ENCODE measurements at regions not wholly inside any gene's neighbourhood (a gene's known extent, or its start where the extent isn't known, plus 50 kb on each side); places are given as distances from the start of the nearest gene placed in this dataset.

DNA sequence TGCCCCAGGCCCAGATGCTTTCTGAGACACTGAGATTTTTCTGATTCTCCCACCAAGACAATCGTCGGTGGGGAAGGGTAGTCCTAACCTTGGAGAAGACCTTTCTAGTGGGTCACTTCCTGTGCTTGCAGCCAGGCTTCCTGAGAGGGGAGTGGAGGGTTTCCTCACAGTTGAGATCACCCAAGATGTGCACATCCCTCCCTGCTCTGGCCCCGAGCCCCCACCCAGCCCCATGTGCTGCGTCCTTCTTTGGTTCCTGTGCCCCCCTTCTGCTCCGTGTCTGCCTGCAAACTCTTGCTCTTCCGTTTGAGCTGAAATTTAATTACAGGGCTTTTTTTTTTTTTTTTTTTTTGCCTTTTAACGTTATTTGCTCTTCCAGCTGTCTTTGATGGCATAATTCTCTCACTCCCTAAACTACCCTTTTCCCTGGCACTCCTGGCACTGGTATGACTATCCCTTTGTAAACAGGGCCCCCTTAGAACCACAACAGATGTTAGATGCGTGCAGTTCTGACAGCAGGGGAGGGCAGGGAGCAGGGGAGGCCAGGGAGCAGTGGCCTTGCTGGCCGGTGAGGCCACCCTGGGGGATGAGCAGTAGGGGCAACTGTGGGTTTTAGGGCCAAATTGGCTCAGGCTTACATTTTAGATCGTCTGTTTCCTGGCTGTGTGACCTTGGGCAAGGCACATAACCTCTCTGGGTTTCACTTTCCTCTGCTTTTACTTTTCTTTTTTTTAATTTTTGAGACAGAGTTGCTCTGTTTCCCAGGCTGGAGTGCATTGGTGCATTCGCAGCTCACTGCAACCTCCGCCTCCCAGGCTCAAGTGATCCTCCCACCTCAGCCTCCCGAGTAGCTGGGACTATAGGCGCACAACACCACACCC, 144.5 kb downstream of the PHETA1 start:
- no peaks in the 10 kb centered on the region for H3K4me1 ChIP-seq (ENCODE audit: control insufficient read depth in 1 of 2, insufficient read depth in 2 of 2, low read length in 2 of 2)
- H3K27ac ChIP-seq (ENCODE audit: low read depth, low read length) = no peak overlapping the region
- no peaks in the 10 kb centered on the region for H3K27me3 ChIP-seq (ENCODE audit: control insufficient read depth in 1 of 2, insufficient read depth in 2 of 2, low read length in 2 of 2)
- no peak overlapping the region for H3K4me3 ChIP-seq (ENCODE audit: low read depth in 1 of 2, low read length in 2 of 2)
- H3K9me3 ChIP-seq (ENCODE audit: control insufficient read depth in 1 of 2, low read length in 2 of 2) = no peaks in the 10 kb centered on the region
- H3K36me3 ChIP-seq (ENCODE audit: control insufficient read depth in 1 of 2, insufficient read depth in 2 of 2, low read length in 2 of 2) = no peaks in the 10 kb centered on the region
- H3K9ac ChIP-seq (ENCODE audit: low read depth in 1 of 2, low read length in 2 of 2) = no peak overlapping the region

DNA sequence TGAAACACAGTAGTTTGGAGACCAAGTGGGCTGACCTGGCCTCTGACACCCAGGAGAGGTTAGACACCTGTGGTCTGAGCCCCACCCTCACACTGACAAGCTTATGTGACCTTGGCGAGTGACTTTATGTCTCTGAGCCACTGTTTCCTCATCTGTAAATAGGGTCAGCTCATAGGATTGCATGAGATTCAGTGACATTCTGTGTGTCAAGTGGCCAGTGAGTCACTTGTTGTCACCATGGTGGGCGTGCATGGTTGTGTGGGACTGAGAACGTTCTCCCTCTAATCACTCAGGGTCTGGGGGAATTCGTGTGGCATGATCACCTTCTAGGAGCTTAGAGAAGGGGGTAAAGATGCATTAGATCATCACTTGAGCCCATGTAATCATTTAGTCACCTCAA, 146.4 kb downstream of the PHETA1 start:
- no peaks in the 10 kb centered on the region for H3K36me3 ChIP-seq (ENCODE audit: control insufficient read depth in 1 of 2, insufficient read depth in 2 of 2, low read length in 2 of 2)

GRCh38 chr12:111222027-111222414, 146.9 kb downstream of the PHETA1 start:
- no peaks in the 10 kb centered on the region for H3K27me3 ChIP-seq (ENCODE audit: control insufficient read depth in 1 of 2, insufficient read depth in 2 of 2, low read length in 2 of 2)
- H3K4me1 ChIP-seq (ENCODE audit: control insufficient read depth in 1 of 2, insufficient read depth in 2 of 2, low read length in 2 of 2) = no peaks in the 10 kb centered on the region
- H3K9me3 ChIP-seq (ENCODE audit: control insufficient read depth in 1 of 2, low read length in 2 of 2) = no peaks in the 10 kb centered on the region
- H3K27ac ChIP-seq (ENCODE audit: low read depth, low read length) = no peak overlapping the region
- H3K4me3 ChIP-seq (ENCODE audit: low read depth in 1 of 2, low read length in 2 of 2) = no peak overlapping the region
- no peaks in the 10 kb centered on the region for H3K36me3 ChIP-seq (ENCODE audit: control insufficient read depth in 1 of 2, insufficient read depth in 2 of 2, low read length in 2 of 2)
- H3K9ac ChIP-seq (ENCODE audit: low read depth in 1 of 2, low read length in 2 of 2) = no peak overlapping the region

More for the DNA sequence above, 146.4 kb downstream of the PHETA1 start:
- H3K4me3 ChIP-seq (ENCODE audit: low read depth in 1 of 2, low read length in 2 of 2) = no peak overlapping the region
- H3K9me3 ChIP-seq (ENCODE audit: control insufficient read depth in 1 of 2, low read length in 2 of 2) = no peaks in the 10 kb centered on the region
- H3K27me3 ChIP-seq (ENCODE audit: control insufficient read depth in 1 of 2, insufficient read depth in 2 of 2, low read length in 2 of 2) = no peaks in the 10 kb centered on the region
- H3K4me1 ChIP-seq (ENCODE audit: control insufficient read depth in 1 of 2, insufficient read depth in 2 of 2, low read length in 2 of 2) = no peaks in the 10 kb centered on the region
- no peak overlapping the region for H3K9ac ChIP-seq (ENCODE audit: low read depth in 1 of 2, low read length in 2 of 2)
- H3K27ac ChIP-seq (ENCODE audit: low read depth, low read length) = no peak overlapping the region

DNA sequence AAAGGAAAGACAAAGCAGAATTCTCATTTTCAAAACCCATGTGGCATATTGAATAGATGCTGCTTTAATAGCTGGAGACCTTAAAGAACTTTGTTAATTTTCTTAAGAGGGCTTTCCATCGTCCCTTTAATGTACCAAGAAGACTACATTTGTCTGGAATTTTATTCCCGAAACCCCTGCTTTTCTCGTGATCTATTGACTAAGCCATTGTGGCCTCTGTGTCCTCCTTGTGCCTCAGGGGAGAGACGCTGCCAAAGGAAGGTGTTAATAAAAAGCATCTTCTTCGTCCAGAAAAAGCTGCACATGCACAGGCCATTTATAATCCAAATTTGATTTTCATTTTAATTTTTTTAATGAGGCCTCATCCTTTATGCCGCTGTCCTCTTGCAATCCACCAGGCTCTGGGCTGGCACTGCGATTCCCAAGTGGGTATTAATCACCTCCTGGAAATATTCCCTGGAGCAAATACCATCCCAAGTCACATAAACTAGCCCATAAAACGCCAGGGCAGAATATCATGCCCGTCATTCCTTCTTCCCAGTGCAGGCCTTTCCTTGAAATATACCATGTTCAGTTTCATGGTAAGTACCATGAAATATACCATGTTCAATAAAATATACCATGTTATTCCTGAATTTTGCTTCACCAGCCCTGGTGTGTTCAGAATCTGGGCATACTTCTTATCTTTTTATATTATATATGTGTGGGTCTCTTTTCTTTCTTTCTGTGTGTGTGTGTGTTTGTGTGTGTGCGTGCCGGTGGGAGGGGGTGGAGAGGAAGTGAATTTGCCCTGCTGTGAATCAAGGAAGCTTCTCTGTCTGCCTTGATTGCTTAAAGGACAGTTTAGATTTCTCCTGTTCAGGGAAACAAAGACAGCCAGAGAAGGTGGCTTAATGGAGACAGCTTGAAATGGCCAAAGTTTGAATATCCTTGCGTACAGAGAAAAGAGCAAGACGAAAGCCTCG, 147.6 kb downstream of the PHETA1 start:
- Histone ChIP-seq H3K36me3 (ENCODE audit: control insufficient read depth in 1 of 2, insufficient read depth in 2 of 2, low read length in 2 of 2) (no peaks in the 10 kb centered on the region), H3K4me3 (ENCODE audit: low read depth in 1 of 2, low read length in 2 of 2) (no peak overlapping the region), H3K27ac (ENCODE audit: low read depth, low read length) (no peak overlapping the region), H3K4me1 (ENCODE audit: control insufficient read depth in 1 of 2, insufficient read depth in 2 of 2, low read length in 2 of 2) (no peaks in the 10 kb centered on the region), H3K9ac (ENCODE audit: low read depth in 1 of 2, low read length in 2 of 2) (no peak overlapping the region), H3K27me3 (ENCODE audit: control insufficient read depth in 1 of 2, insufficient read depth in 2 of 2, low read length in 2 of 2) (no peaks in the 10 kb centered on the region), H3K9me3 (ENCODE audit: control insufficient read depth in 1 of 2, low read length in 2 of 2) (no peaks in the 10 kb centered on the region)

DNA sequence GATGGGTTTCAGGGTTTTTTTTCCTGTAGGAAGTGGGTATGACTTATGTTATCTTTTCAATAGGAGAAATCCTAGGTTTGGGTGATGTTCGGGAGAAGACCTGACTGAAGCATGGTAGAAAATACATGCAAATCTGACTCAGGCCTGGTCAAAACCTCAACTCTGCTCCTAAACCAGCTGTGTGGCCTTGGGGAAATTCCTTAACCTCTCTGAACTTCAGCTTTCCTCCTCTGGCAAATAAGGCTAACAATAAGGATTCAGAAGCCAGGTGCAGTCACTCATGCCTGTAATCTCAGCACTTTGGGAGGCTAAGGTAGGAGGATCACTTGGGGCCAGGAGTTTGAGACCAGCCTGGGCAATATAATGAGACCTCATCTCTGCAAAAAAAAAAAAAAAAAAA, 148.5 kb downstream of the PHETA1 start:
- no peak overlapping the region for H3K9ac ChIP-seq (ENCODE audit: low read depth in 1 of 2, low read length in 2 of 2)
- H3K9me3 ChIP-seq (ENCODE audit: control insufficient read depth in 1 of 2, low read length in 2 of 2) = no peaks in the 10 kb centered on the region
- no peaks in the 10 kb centered on the region for H3K4me1 ChIP-seq (ENCODE audit: control insufficient read depth in 1 of 2, insufficient read depth in 2 of 2, low read length in 2 of 2)
- H3K27me3 ChIP-seq (ENCODE audit: control insufficient read depth in 1 of 2, insufficient read depth in 2 of 2, low read length in 2 of 2) = no peaks in the 10 kb centered on the region
- H3K27ac ChIP-seq (ENCODE audit: low read depth, low read length) = no peak overlapping the region
- no peaks in the 10 kb centered on the region for H3K36me3 ChIP-seq (ENCODE audit: control insufficient read depth in 1 of 2, insufficient read depth in 2 of 2, low read length in 2 of 2)
- H3K4me3 ChIP-seq (ENCODE audit: low read depth in 1 of 2, low read length in 2 of 2) = no peak overlapping the region

DNA sequence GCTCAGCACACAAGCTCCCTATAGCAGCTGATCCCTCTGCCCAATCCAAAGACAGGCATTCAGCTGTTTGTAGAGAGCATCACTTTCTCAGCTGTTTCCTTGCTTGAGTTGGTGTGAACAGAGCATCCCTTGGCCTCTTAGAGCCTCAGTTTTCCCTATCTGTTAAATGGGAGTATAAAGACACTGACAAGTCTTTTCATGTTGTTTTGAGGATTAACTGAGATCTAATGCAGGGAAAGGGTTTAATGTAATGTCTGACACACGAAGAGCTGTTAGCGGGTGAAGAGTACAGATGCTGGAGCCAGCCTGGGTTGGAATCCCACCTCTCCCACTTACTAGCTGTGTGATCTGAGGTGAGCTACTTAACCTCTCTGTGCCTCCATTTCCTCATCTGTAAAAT, 149.5 kb downstream of the PHETA1 start:
- Histone ChIP-seq H3K4me3 (ENCODE audit: low read depth in 1 of 2, low read length in 2 of 2) (no peak overlapping the region), H3K27me3 (ENCODE audit: control insufficient read depth in 1 of 2, insufficient read depth in 2 of 2, low read length in 2 of 2) (peaks cover 0 to 2% of the 10 kb centered on the region in 2 donors), H3K9ac (ENCODE audit: low read depth in 1 of 2, low read length in 2 of 2) (no peak overlapping the region), H3K9me3 (ENCODE audit: control insufficient read depth in 1 of 2, low read length in 2 of 2) (no peaks in the 10 kb centered on the region), H3K27ac (ENCODE audit: low read depth, low read length) (no peak overlapping the region), H3K4me1 (ENCODE audit: control insufficient read depth in 1 of 2, insufficient read depth in 2 of 2, low read length in 2 of 2) (no peaks in the 10 kb centered on the region), H3K36me3 (ENCODE audit: control insufficient read depth in 1 of 2, insufficient read depth in 2 of 2, low read length in 2 of 2) (no peaks in the 10 kb centered on the region)

DNA sequence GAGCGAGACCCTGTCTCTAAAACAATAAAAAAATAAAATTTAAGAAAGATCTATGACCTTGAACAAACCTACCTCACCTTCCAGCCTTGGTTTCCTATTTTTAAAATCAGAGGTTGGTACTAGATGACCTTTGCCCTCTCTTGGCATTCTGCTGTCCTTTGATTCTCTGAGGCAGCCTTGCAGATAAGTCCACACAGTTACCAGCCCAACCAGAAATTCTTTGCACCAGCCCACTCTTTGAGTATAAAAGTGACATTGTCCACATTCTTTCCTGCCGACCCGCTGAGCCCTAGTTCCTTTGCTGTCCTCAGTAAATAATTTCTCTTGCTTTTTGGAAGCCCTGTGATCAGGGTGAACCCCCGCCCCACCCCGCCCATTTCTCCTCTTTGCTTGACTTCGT, 150.4 kb downstream of the PHETA1 start:
- Histone ChIP-seq H3K4me3 (ENCODE audit: low read depth in 1 of 2, low read length in 2 of 2) (no peak overlapping the region), H3K9me3 (ENCODE audit: control insufficient read depth in 1 of 2, low read length in 2 of 2) (no peaks in the 10 kb centered on the region), H3K27ac (ENCODE audit: low read depth, low read length) (no peak overlapping the region), H3K4me1 (ENCODE audit: control insufficient read depth in 1 of 2, insufficient read depth in 2 of 2, low read length in 2 of 2) (no peaks in the 10 kb centered on the region), H3K9ac (ENCODE audit: low read depth in 1 of 2, low read length in 2 of 2) (no peak overlapping the region), H3K27me3 (ENCODE audit: control insufficient read depth in 1 of 2, insufficient read depth in 2 of 2, low read length in 2 of 2) (peaks cover 0 to 2% of the 10 kb centered on the region in 2 donors), H3K36me3 (ENCODE audit: control insufficient read depth in 1 of 2, insufficient read depth in 2 of 2, low read length in 2 of 2) (no peaks in the 10 kb centered on the region)

DNA sequence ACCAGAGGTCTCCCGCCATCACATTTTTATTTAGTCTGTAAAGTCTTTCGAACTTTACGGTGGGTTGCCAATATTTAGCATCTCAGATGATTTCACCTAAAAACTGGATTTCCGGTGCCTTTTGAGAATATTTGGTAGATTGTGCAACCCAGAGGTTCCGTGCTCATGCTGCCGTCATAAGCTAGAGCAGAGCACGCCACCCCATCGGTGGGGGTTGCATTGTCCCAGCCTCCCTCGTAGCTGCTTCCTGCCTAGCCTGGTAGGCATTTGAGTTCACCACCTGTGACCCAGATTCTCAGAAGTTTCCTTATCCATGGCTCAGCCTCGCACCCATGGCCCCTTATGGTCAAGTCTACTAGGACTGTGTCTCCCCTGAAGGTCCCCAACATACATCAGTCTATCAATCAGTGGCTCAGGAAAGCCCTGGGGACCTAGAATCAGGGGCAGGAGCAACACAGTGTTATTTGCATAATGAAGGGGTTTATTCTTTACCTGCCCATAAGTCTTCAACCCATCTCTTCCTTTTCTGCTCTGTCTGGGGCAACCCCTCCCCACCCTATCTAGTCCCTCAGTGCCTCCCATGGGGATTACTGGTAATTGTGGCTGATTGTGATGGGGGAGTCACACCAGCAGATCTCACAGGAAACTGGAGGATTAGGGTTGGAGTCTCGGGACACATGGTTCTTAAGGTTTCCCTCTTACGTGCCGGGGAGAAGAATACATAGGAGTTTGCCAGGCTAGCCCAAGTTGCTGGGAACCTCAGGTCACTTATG, 152.3 kb downstream of the PHETA1 start:
- no peak overlapping the region for H3K9ac ChIP-seq (ENCODE audit: low read depth in 1 of 2, low read length in 2 of 2)
- no peaks in the 10 kb centered on the region for H3K9me3 ChIP-seq (ENCODE audit: control insufficient read depth in 1 of 2, low read length in 2 of 2)
- H3K27ac ChIP-seq (ENCODE audit: low read depth, low read length) = no peak overlapping the region
- H3K4me1 ChIP-seq (ENCODE audit: control insufficient read depth in 1 of 2, insufficient read depth in 2 of 2, low read length in 2 of 2) = no peaks in the 10 kb centered on the region
- peaks cover 0 to 2% of the 10 kb centered on the region in 2 donors for H3K27me3 ChIP-seq (ENCODE audit: control insufficient read depth in 1 of 2, insufficient read depth in 2 of 2, low read length in 2 of 2)
- H3K4me3 ChIP-seq (ENCODE audit: low read depth in 1 of 2, low read length in 2 of 2) = no peak overlapping the region
- no peaks in the 10 kb centered on the region for H3K36me3 ChIP-seq (ENCODE audit: control insufficient read depth in 1 of 2, insufficient read depth in 2 of 2, low read length in 2 of 2)

GRCh38 chr12:111215881-111216280, 153.0 kb downstream of the PHETA1 start:
- H3K9ac ChIP-seq (ENCODE audit: low read depth in 1 of 2, low read length in 2 of 2) = no peak overlapping the region
- H3K4me1 ChIP-seq (ENCODE audit: control insufficient read depth in 1 of 2, insufficient read depth in 2 of 2, low read length in 2 of 2) = no peaks in the 10 kb centered on the region
- no peak overlapping the region for H3K27ac ChIP-seq (ENCODE audit: low read depth, low read length)
- peaks cover 0 to 2% of the 10 kb centered on the region in 2 donors for H3K27me3 ChIP-seq (ENCODE audit: control insufficient read depth in 1 of 2, insufficient read depth in 2 of 2, low read length in 2 of 2)
- H3K9me3 ChIP-seq (ENCODE audit: control insufficient read depth in 1 of 2, low read length in 2 of 2) = no peaks in the 10 kb centered on the region
- H3K36me3 ChIP-seq (ENCODE audit: control insufficient read depth in 1 of 2, insufficient read depth in 2 of 2, low read length in 2 of 2) = no peaks in the 10 kb centered on the region
- H3K4me3 ChIP-seq (ENCODE audit: low read depth in 1 of 2, low read length in 2 of 2) = no peak overlapping the region

All from duodenal mucosa (tissue), 2 donors.